NCI-H69 (cell line): ENCODE measurements at regions not wholly inside any gene's neighbourhood (a gene's known extent, or its start where the extent isn't known, plus 50 kb on each side); places are given as distances from the start of the nearest gene placed in this dataset.
"Not testable (repeated sequence)": the region's sequence is repeated elsewhere in the genome, so short reads cannot be mapped to it uniquely, and the experiment has no call there.

ENCODE experiments used
- DNase-seq: peaks from one replicate; lab custom pipeline; 2025; lab: John Stamatoyannopoulos, UW

DNA sequence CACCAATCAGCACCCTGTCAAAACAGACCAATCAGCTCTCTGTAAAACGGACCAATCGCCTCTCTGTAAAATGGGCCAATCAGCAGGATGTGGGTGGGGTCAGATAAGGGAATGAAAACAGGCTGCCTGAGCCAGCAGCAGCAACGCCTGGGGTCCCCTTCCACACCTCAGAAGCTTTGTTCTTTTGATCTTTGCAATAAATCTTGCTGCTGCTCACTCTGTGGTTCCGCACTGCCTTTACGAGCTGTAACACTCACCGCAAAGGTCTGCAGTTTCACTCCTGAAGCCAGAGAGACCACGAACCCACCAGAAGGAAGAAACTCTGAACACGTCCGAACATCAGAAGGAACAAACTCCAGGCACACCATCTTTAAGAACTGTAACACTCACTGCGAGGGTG, 251.4 kb downstream of the ZIC4 start:
- DNase-seq: not testable (repeated sequence)

DNA sequence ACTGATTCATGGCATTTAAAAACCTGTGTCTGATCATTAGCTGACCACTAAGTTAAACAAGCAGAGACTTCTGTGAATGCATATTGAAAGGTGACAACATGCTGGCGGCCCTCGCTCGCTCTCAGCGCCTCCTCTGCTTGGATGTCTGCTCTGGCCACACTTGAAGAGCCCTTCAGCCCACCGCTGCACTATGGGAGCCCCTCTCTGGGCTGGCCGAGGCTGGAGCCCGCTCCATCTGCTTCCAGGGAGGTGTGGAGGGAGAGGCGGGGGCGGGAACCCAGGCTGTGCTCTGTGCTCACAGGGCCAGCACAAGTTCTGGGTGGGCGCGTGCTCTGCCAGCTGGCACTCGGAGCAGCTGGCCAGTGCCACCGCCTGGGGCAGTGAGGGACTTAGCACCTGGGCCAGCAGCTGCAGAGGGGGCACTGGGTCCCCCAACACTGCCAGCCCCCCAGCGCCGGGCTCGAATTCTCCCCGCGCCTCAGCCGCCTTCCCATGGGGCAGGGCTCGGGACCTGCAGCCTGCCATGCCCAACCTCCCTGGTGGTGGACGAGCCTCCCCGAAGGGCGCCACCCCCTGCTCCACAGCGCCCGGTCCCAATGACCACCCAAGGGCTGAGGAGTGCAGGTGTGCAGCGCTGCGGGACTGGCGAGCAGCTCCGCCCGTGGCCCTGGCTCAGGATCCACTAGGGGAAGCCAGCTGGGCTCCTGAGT, 252.4 kb downstream of the ZIC4 start:
- no peak for DNase-seq

DNA sequence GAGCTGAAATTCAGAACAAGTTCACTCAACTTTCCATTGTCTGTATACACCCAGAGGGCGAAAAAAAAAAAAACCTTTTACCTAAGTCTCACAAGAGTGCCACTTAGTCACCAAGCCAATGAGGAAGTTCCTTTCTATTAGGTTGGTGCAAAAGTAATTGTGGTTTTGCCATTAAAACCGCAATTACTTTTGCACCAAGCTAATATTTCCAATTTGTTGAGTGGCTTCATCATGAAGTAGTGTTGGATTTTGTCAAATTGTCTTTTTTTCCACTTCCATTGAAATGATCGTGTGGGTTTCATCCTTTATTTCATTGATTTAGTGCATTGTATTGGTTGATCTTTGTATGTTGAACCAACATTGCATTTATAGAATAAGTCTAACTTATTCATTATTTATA, 253.9 kb downstream of the ZIC4 start:
- DNase-seq: no peak

DNA sequence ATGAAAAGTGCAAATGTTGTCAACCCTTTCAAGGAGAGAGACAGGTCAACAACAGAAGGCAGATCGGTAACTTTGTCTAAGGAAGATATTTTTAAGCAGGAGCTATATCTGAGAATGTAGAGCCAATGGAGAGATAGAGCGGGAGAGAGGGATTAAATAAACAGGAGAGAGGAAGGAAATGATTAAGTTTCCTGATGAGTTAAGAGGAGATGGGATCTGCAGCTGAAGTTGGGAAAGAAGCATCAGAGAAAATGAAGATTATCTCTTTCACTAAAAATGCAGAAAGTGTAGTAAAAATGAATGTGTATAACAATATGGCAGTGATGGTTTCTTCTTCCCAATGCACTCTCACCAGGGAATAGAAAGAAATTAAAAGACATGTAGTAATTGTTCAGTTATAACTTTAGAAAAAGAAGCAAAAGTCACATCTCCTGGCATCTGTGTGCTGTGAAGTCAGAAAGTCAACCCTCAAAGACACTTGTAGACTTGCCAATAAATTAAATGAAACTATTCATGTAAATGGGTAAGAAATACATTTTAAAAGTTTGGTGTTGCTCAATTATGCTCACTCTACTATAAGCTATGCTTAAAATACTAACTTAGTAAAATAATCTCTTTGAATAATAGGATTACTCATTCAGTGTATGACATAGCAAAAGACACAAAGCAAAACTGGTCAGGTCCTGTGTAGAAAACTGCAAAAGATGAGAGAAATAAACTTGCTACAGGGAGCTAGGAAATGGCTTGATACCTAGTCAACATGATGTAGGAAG, 264.6 kb downstream of the ZIC4 start:
- no peak for DNase-seq

DNA sequence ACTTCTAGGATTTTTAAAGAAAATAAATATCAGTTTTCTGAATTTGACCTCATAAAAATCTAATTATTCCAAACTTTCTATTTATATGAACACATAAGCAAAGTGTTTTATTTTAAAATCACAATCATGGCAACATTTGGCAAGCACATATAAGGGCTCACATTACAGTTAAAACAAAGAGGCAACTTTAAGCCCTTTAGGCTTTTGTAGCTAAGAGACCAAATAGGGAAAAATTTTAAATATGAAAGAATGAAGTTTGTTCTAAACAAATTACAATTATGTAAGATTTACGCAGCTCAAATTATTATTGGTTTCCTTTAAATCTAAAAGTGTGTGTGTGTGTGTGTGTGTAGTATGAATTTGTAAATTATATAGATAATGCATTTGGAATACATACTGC, 267.0 kb downstream of the ZIC4 start:
- no peak for DNase-seq

DNA sequence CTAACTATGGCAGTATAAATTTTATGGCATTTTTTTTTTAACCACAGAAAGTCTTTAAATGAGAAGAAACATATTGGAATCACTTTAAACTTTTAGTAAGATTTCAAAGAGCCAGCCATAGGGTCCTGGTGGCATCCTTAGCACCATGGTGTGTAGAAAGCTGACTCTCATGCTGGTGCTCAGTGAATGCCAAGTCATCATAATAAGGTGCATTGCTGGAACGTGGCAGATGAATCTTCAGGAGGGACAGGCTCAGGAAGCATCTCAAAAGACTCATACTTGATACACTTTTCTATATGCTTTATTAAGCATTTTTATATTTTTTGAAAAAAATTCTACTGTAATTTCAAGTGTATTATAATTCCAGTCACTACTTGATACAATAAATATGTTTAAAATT, 274.2 kb downstream of the ZIC4 start:
- no peak for DNase-seq

DNA sequence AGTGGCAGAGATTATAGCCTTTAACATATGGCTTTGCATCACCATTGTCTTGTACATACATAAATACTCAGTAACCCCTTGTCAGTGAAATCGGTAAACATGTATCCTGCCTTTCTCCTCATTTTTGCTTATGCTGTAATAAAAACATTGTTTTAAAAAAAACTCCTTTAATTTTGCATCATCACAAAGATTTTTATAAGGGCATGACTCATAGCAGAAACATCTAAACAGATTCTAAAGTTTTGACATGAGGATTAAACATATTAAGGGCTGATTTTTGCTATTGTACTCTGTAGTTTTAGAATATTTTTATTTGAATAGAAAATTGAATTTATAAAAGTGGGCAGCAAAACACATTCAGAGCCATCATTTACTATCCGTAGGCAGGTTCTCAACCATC, 275.9 kb downstream of the ZIC4 start:
- no peak for DNase-seq

DNA sequence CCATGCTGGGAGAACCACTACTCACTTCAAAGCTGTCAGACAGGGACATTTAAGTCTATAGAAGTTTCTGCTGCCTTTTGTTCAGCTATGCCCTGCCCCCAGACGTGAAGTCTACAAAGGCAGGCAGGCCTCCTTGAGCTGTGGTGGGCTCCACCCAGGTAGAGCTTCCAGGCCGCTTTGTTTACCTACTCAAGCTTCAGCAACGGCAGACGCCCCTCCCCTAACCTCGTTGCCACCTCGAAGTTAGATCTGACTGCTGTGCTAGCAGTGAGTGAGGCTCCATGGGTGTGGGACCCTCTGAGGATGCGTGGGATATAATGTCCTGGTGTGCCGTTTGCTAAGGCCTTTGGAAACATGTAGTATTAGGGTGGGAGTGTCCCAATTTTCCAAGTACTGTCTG, 276.7 kb downstream of the ZIC4 start:
- DNase-seq: no peak

DNA sequence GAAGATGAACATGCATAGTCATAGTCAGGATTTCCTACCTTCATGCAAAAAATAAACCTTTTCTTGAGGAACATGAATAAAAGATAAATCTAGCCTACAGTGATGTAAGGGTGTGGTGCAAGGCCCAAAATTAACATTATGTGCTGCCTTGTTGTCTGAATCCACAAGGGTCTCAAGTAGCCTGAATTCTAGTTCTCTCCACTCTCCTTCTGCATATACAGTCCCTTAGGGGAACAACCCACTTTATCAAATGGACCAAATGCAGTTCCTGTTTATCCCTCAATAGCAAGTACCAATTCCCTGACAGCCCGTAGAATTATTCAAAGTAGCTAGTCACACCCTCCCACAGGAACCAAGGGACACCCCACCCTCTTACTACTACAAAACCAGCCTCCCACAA, 284.0 kb downstream of the ZIC4 start:
- DNase-seq: no peak

DNA sequence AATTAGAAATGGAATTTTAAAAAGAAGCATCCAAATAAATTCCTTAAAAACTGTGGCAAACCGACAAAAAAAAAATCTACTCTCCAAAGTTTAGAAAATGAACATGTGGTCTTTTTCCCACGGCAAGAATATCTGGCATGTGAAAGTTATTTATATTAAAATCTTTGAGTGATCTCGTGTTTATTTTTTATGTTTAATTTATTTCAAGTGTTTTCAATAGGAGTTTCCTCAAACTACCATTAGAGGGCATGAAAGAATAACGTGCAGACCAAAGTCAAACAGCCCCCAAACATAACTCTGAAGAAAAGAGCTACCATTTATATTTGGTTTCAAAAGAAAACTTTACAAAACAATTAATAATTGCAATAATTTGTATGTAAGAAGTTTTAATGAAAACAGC, 286.4 kb downstream of the ZIC4 start:
- DNase-seq: no peak

DNA sequence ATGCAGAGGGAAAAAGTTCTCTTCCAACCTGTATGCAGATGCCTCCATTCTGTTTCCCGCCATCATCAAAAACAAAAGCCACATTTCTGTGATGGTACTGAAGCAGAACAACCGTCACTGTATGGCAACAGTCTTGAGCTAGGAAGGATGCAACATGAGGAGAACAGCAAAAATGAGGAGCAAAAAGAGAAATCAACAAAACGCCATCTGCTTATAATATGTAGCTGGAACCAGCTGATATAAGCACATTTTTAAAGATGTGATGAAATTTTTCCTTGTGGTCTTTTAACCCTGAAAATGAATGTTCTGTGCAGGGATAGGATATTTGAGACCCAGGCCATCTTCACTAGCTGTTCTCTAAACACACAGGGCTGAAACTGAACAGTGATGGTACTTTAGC, 287.0 kb downstream of the ZIC4 start:
- no peak for DNase-seq

DNA sequence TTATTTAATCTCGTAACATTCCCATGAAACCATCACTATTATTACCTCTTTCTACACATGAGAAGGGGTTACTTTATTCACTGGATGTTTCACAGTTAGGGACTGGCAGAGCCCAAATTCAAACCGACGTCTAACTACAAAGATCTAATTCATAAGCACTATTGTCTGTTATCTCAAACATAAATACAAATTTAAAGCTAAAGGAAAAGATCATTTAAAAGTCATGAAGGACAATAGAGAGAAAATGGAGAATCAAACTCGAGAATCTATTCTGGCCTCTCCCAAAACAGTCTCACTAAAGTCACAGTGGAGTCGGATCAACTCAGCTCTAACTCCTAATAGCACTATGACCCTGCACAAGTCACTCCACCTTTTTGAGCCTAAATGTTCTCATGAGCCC, 287.7 kb downstream of the ZIC4 start:
- no peak for DNase-seq

DNA sequence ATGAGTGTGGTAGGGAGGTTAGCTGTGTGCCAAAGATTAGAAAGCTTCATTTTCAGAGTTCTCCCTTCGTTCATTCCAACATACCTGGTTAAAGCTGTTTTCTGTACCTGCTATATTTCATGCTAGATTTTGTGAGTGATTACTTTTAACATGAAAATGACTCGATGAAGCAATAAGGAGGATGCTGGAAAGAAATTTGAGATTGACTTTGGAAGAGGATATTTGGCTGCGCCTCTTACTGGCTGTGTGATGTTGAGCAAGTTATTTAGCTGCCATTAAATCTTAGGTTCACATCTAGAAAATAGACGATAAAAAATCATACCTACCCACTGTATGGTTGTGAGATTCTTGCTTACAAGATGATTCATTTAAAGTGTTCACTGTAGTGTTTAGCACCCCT, 288.7 kb downstream of the ZIC4 start:
- DNase-seq: no peak

DNA sequence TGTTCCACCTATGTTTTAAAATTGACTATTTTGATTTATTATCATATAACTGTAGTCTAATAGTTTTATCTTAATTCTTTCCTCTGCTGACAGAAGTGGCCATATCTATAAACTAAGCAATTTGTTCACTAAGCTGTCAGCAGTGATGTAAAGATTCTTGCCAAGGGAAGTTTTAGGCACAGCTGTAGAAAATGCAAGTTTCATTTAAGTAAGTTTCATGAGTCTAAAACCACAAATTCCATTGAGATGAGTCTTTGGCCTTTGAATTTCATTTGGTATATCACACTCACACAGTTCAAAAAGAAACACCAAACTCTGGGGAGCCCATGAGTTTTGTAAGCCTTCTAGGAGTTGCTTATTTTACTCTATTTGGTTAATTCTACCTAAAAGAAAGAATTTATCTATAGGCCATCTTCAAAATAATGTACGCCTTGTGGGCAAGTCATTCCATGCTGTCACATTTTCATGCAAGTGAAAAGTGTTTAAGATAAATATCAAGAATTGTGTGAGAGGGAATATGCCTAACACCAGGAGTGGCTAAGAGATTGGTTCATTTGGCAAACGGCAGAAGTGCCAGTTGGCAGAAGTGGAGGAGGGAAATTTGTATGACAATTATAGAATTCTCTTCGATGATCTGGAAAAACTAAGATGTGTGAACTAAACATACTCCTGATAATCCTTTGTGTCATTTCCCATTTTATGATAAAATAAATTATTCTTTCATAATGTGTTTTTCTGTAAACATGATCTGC, 292.9 kb downstream of the ZIC4 start:
- DNase-seq: no peak

DNA sequence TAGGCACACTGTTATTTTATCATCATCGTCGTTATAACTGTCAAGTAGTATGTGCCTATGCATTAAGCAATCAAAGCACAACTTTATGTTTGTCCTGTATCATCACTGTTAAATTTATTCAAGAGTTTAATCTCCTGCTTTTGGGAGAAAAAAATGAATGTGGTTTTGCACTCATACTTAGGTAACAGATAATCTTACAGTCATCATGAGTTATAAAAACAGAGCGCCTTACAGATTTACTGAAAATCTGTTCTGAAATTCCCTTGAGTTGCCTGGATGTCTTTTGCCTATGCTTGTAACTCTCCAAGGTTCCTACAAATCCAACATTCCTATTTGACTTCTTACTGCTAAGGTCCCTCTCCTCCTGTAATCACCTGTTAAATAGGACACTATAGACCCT, 307.3 kb downstream of the ZIC4 start:
- DNase-seq: no peak

DNA sequence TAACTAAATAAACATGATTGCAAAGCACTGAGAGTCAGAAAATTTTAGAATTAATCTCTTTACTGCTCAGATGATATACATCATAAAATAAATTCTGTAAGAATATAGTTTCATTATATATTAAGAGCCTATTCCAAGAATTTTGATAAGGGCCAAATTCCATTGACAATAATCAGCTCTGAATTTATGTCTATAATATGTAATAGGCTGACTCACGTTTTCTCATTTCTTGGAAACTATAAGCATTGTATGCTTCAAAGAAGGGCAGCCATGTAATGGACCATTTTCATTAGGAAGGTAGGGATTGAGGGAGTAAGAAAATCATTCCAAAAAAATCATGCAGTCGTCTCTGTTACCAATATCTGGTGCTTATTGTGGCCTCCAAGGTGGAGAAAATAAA, 315.9 kb downstream of the ZIC4 start:
- no peak for DNase-seq

DNA sequence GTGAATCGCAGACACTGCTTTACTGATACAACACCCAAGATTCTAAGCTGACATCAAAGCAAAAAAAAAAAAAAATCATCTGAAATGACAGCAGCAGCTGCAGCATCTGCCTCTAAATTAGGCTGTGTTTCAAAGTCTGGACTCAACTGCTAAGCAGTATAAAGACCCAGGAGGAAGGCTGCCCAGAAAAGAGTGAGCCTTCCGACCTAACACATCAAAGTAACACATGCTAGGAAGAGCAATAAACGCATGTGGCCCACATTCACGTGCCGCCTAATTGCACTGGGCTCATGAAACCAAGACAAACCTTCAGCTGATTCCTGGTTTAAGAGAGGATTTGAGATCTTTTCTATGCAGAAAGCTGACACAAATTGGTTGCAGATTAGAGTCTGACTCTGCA, 317.1 kb downstream of the ZIC4 start:
- no peak for DNase-seq

DNA sequence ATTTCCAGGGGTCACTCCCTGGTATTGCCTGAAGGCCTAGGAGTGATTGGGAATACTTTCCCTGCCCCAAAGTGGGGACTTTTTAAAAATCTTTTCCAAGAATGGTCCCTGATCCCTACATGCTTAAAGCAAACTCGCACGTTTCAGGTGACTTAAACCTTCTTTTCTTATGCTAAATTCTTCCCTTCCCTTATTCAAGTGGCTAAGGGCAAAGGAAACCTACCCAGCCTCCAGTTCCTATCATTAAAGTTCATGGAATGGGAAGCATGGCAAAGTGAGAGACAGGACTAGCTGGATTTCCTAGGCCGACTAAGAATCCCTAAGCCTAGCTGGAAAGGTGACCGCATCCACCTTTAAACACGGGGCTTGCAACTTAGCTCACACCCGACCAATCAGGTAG, 346.8 kb downstream of the ZIC4 start:
- not testable (repeated sequence) for DNase-seq

DNA sequence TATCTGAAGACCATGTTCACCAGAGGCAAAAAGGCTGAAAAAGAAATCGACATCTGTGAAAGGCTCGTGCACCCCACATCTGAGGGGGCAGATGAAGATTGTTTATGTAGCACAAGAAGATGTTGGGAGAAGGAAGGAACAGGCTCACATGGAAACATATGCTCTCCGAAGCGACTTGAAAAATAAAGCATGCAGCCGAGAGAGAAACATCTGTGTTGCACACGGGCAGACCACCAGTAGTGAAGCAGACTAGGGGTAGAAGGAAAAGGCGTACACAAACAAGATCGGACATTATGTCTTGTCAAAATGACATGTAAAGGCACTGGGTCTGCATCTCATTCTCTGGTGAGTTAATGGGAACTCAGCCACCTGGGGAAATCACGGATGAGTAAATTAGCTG, 356.5 kb downstream of the ZIC4 start:
- no peak for DNase-seq

DNA sequence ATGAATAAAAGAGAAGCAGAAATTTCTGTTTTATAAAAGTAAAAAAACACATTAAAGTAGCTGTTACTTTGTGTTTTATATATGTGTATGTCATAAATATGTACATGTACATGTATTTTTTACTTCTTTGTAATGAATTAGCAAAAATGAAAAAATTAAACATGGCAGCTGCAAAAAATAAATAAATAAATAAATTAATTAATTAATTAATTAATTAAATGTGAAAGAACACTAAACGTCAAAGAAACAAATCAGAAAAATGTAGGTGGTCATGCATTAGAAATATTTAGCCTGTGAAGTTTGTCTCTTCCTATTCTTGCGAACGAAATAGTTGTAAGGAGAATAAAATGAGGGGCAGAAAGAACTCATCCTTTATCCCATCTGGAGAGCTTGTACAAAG, 357.0 kb downstream of the ZIC4 start:
- no peak for DNase-seq

DNA sequence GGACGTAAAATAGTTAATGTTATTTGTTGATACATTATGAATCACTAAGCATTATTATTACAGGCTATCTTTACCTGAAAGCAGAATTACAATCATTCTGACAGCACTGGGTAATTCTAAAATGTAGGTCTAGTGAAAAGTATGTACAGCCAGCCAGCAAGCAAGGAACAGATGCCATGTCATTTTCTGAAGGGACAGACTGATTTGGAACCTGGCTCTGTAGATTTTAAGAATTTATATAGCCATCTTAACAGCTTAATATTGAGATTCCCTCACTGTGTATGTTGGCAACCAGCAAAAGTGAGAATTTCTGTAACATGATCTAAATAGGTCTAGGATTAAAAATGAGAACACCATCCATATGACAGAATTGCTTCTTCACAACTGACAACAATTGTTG, 359.4 kb downstream of the ZIC4 start:
- no peak for DNase-seq

DNA sequence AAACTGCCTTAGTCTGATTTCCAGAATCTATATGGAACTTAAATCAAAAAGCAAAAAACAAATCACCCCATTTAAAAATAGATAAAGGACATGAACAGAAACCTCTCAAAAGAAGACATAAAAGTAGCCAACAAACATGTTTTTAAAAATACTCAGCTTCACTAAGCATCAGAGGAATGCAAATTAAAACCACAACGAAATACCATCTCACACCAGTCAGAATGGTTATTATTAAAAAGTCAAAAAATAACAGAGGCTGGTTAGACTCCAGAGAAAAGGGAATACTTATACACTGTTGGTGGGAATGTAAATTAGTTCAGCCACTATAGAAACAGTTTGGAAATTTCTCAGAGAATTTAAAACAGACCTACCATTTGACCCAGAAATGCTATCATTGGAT, 367.9 kb downstream of the ZIC4 start:
- DNase-seq: no peak

DNA sequence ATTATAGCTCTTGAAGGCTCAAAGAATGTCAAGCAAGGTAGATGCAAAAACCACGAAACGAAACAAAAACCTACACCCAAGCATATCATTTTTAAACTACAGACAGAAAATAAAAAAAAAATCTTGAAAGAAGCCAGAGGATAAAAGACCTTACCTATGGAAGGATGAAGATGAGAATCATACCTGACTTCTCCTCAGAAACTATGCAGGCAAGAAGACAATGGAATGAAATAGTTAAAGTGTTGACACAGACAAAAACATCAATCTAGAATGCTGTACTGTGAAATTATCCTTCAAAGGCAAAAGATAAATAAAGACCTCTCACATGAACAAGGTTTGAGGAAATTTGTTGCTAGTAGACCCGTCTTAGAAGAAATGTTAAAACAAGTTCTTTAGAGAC, 372.0 kb downstream of the ZIC4 start:
- no peak for DNase-seq
